SU-DHL-6 (cell line): ENCODE measurements at regions not wholly inside any gene's neighbourhood (a gene's known extent, or its start where the extent isn't known, plus 50 kb on each side); places are given as distances from the start of the nearest gene placed in this dataset.

Experiments
- CTCF ChIP-seq: fragments of 200-600 bp; sonication (generic); IDR thresholded peaks from one replicate; pipeline ENCODE4 v1.5.1; 2017; ENCODE audit warnings: antibody characterized with exemption, mild to moderate bottlenecking, low read length, moderate library complexity; ENCODE audit not compliant: insufficient read depth, poor library complexity, severe bottlenecking
- EZH2phosphoT487 ChIP-seq: fragments of 200-600 bp; sonication (generic), shearing (Covaris generic); conservative IDR thresholded peaks from 2 replicates; pipeline ENCODE4 v1.6.1; 2018; ENCODE audit warnings: mild to moderate bottlenecking, antibody characterized with exemption, low read length, moderate library complexity, mixed read lengths

- TF ChIP-seq CTCF (no peak), EZH2phosphoT487 (no peak)
Observed at GRCh38 chr5:145246379-145246778, 588.8 kb downstream of the PRELID2 start.
